ENCODE measurements at regions not wholly inside any gene's neighbourhood (a gene's known extent, or its start where the extent isn't known, plus 50 kb on each side); places are given as distances from the start of the nearest gene placed in this dataset.

DNA sequence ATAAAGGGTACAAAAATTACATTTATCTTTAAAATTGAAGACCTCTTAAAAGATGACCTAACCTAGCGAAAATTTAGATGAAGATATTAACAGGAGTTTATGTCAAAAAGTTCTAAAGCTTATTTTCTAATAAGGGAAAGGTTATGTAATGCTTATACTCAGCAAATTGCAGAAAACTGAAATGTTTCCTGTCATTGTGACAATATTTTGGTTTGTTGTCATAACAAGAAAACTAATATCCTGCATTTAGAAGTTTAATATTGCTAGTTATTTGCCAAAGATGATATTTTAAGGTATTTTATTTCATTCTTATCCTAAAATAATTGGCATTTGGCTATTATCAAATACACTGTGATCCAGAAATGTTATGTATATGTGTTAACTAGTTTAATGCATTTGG is 294.5 kb downstream of the C3orf38 start:
- no peaks in the 10 kb centered on the region for H3K27me3 ChIP-seq (ENCODE audit: control insufficient read depth, insufficient read depth, low read length)
- DNase-seq (ENCODE audit: low read depth in 2 of 2), result no peak
- no peak overlapping the region for H3K27ac ChIP-seq (ENCODE audit: insufficient read depth, low read length)
- H3K36me3 ChIP-seq (ENCODE audit: control insufficient read depth, insufficient read depth, low read length), result no peaks in the 10 kb centered on the region
- no peaks in the 10 kb centered on the region for H3K79me2 ChIP-seq (ENCODE audit: control insufficient read depth, insufficient read depth, low read length)
- no peak overlapping the region for H3K4me2 ChIP-seq (ENCODE audit: extremely low read depth, insufficient read depth, low read length)
- no peak for TF ChIP-seq EZH2 (IDR thresholded peaks at IDR 0.05; ENCODE audit: low read length, missing control alignments)
- TF ChIP-seq, protein P1, sequence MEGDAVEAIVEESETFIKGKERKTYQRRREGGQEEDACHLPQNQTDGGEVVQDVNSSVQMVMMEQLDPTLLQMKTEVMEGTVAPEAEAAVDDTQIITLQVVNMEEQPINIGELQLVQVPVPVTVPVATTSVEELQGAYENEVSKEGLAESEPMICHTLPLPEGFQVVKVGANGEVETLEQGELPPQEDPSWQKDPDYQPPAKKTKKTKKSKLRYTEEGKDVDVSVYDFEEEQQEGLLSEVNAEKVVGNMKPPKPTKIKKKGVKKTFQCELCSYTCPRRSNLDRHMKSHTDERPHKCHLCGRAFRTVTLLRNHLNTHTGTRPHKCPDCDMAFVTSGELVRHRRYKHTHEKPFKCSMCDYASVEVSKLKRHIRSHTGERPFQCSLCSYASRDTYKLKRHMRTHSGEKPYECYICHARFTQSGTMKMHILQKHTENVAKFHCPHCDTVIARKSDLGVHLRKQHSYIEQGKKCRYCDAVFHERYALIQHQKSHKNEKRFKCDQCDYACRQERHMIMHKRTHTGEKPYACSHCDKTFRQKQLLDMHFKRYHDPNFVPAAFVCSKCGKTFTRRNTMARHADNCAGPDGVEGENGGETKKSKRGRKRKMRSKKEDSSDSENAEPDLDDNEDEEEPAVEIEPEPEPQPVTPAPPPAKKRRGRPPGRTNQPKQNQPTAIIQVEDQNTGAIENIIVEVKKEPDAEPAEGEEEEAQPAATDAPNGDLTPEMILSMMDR (conservative IDR thresholded peaks at IDR 0.05 in 1 of 2, IDR thresholded peaks at IDR 0.05 in 1 of 2; ENCODE audit: low read depth in 1 of 2, low read length in 2 of 2), result no peak
- no peaks in the 10 kb centered on the region for H4K20me1 ChIP-seq (ENCODE audit: control insufficient read depth, extremely low read depth, insufficient read depth, low read length)
- no peak overlapping the region for H3K4me3 ChIP-seq (replicated peaks in 1 of 4; ENCODE audit: control extremely low read depth in 1 of 4, insufficient read depth in 1 of 4, low read depth in 3 of 4, low read length in 4 of 4)
- no peak overlapping the region for H2AFZ ChIP-seq (ENCODE audit: low read length)
- no peaks in the 10 kb centered on the region for H3K4me1 ChIP-seq (ENCODE audit: control insufficient read depth, extremely low read depth, insufficient read depth, low read length)
- no peaks in the 10 kb centered on the region for H3K9me3 ChIP-seq (ENCODE audit: control insufficient read depth, insufficient read depth, low read depth, low read length)
- H3K9ac ChIP-seq (ENCODE audit: insufficient read depth, low read length), result no peak overlapping the region

DNA sequence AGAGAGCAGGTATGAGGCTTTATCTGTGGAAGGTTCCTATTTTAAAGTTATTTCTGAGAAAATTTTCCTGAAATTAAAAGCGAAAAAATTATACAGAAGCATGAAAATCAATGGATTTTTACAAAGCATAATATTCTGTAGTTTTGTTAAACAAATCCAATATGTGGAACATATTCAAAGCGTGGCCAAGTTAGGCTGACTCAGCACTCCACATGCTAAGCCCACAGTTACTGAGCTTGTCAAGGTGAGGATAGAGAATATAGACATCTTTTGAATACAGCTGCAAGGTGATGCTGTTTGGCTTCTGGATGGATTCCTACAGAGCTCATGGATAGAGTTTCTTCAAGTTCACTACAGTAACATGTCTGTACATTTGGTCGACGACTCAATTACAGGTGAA is 302.5 kb downstream of the C3orf38 start:
- no peak for DNase-seq (ENCODE audit: low read depth in 2 of 2)
- Histone ChIP-seq H2AFZ (ENCODE audit: low read length) (no peak overlapping the region), H3K4me3 (replicated peaks in 1 of 4; ENCODE audit: control extremely low read depth in 1 of 4, insufficient read depth in 1 of 4, low read depth in 3 of 4, low read length in 4 of 4) (no peak overlapping the region), H3K4me2 (ENCODE audit: extremely low read depth, insufficient read depth, low read length) (no peak overlapping the region), H4K20me1 (ENCODE audit: control insufficient read depth, extremely low read depth, insufficient read depth, low read length) (no peaks in the 10 kb centered on the region), H3K4me1 (ENCODE audit: control insufficient read depth, extremely low read depth, insufficient read depth, low read length) (no peaks in the 10 kb centered on the region), H3K79me2 (ENCODE audit: control insufficient read depth, insufficient read depth, low read length) (no peaks in the 10 kb centered on the region), H3K27ac (ENCODE audit: insufficient read depth, low read length) (no peak overlapping the region), H3K27me3 (ENCODE audit: control insufficient read depth, insufficient read depth, low read length) (no peaks in the 10 kb centered on the region), H3K9ac (ENCODE audit: insufficient read depth, low read length) (no peak overlapping the region), H3K9me3 (ENCODE audit: control insufficient read depth, insufficient read depth, low read depth, low read length) (no peaks in the 10 kb centered on the region), H3K36me3 (ENCODE audit: control insufficient read depth, insufficient read depth, low read length) (no peaks in the 10 kb centered on the region)
- TF ChIP-seq, protein P1 (conservative IDR thresholded peaks at IDR 0.05 in 1 of 2, IDR thresholded peaks at IDR 0.05 in 1 of 2; ENCODE audit: low read depth in 1 of 2, low read length in 2 of 2), result no peak
- TF ChIP-seq EZH2 (IDR thresholded peaks at IDR 0.05; ENCODE audit: low read length, missing control alignments), result no peak

DNA sequence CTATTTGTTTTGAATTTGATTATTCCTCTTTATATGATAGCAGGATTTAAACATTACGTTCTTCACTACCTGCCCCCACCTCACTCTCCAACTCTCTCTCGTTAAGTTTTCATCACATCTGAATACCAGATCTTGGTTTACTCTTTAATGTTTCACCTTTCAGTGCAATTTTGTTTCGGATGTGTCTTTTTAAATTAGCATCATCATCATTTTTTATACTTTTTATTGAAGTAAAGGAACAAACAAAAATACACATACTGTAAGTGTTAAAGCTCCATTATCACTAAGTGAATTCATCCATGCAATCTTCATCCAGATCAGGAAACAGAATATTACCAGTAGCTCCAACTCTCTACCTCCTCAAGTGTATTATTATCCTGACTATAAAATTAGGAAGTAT is 310.6 kb downstream of the C3orf38 start:
- TF ChIP-seq, protein P1 (conservative IDR thresholded peaks at IDR 0.05 in 1 of 2, IDR thresholded peaks at IDR 0.05 in 1 of 2; ENCODE audit: low read depth in 1 of 2, low read length in 2 of 2), result no peak
- no peak for TF ChIP-seq EZH2 (IDR thresholded peaks at IDR 0.05; ENCODE audit: low read length, missing control alignments)
- H3K4me3 ChIP-seq (replicated peaks in 1 of 4; ENCODE audit: control extremely low read depth in 1 of 4, insufficient read depth in 1 of 4, low read depth in 3 of 4, low read length in 4 of 4), result no peak overlapping the region
- H2AFZ ChIP-seq (ENCODE audit: low read length), result no peak overlapping the region
- no peaks in the 10 kb centered on the region for H3K79me2 ChIP-seq (ENCODE audit: control insufficient read depth, insufficient read depth, low read length)
- H3K9ac ChIP-seq (ENCODE audit: insufficient read depth, low read length), result no peak overlapping the region
- no peak overlapping the region for H3K27ac ChIP-seq (ENCODE audit: insufficient read depth, low read length)
- H3K27me3 ChIP-seq (ENCODE audit: control insufficient read depth, insufficient read depth, low read length), result no peaks in the 10 kb centered on the region
- H4K20me1 ChIP-seq (ENCODE audit: control insufficient read depth, extremely low read depth, insufficient read depth, low read length), result no peaks in the 10 kb centered on the region
- no peaks in the 10 kb centered on the region for H3K36me3 ChIP-seq (ENCODE audit: control insufficient read depth, insufficient read depth, low read length)
- H3K4me1 ChIP-seq (ENCODE audit: control insufficient read depth, extremely low read depth, insufficient read depth, low read length), result no peaks in the 10 kb centered on the region
- no peak overlapping the region for H3K4me2 ChIP-seq (ENCODE audit: extremely low read depth, insufficient read depth, low read length)
- H3K9me3 ChIP-seq (ENCODE audit: control insufficient read depth, insufficient read depth, low read depth, low read length), result no peaks in the 10 kb centered on the region
- DNase-seq (ENCODE audit: low read depth in 2 of 2), result no peak
